Thyroid gland (tissue), 4 donors: ENCODE measurements at regions not wholly inside any gene's neighbourhood (a gene's known extent, or its start where the extent isn't known, plus 50 kb on each side); places are given as distances from the start of the nearest gene placed in this dataset.

Experiments
- DNase-seq, 2 donors: peaks; one replicate each; pipeline ENCODE4 v3.0.0-alpha.2; 2019
- H3K27ac ChIP-seq, 3 donors: fragments of 200-600 bp; sonication (generic); 1 replicate in 2 of 3; 2 replicates in 1 of 3; pipeline ENCODE4 v1.5.1; 2016 to 2019; ENCODE audit warnings: mild to moderate bottlenecking in 1 of 3, moderate library complexity in 1 of 3
- H3K27me3 ChIP-seq: fragments of 200-600 bp; sonication (generic); one replicate; pipeline ENCODE4 v1.5.1; 2019
- H3K36me3 ChIP-seq, 2 donors: fragments of 200-600 bp; sonication (generic); one replicate each; pipeline ENCODE4 v1.5.1; 2016 to 2019
- H3K4me1 ChIP-seq, 2 donors: fragments of 200-600 bp; sonication (generic); one replicate each; pipeline ENCODE4 v1.5.1; 2017 to 2019
- H3K4me3 ChIP-seq, 3 donors: fragments of 200-600 bp; sonication (generic); replicated peaks in 1 of 3; 1 replicate in 2 of 3; 2 replicates in 1 of 3; pipeline ENCODE4 v1.5.1; 2016; ENCODE audit warnings: mild to moderate bottlenecking in 1 of 3
- H3K9me3 ChIP-seq: fragments of 200-600 bp; sonication (generic); one replicate; pipeline ENCODE4 v1.5.1; 2017
- POLR2A ChIP-seq, 2 donors: fragments of 450-650 bp; IDR thresholded peaks; one replicate each; pipeline ENCODE4 v1.6.1; 2017; ENCODE audit warnings: antibody characterized with exemption in 2 of 2, mild to moderate bottlenecking in 2 of 2, moderate library complexity in 1 of 2
- WGBS, 2 donors: methylation state at CpG; one replicate each; pipeline ENCODE4 v1.1.5; 2017; 5-methylcytosine and 5-hydroxymethylcytosine counted together
- intact Hi-C: fragments of 100-400 bp; cut with DNase I; formaldehyde crosslinking; loops from one replicate; pipeline ENCODE4 v1.15.1; 2023
- TF ChIP-seq, protein P1 (sequence below), 6 experiments: fragments of 200-600 bp in 3 of 6; fragments of 450-650 bp in 3 of 6; sonication (generic) in 3 of 6; IDR thresholded peaks; one replicate each; pipeline ENCODE4 v1.5.1; 2016 to 2019; ENCODE audit warnings: antibody characterized with exemption in 6 of 6, mild to moderate bottlenecking in 2 of 6, inconsistent platforms in 1 of 6, moderate library complexity in 1 of 6

- H3K27me3 ChIP-seq, result no peaks in the 10 kb centered on the region
- H3K36me3 ChIP-seq, result no peaks in the 10 kb centered on the region
- H3K27ac ChIP-seq, result no peak overlapping the region
- H3K4me1 ChIP-seq, result no peaks in the 10 kb centered on the region
- no peak overlapping the region for H3K4me3 ChIP-seq
- TF ChIP-seq, protein P1, sequence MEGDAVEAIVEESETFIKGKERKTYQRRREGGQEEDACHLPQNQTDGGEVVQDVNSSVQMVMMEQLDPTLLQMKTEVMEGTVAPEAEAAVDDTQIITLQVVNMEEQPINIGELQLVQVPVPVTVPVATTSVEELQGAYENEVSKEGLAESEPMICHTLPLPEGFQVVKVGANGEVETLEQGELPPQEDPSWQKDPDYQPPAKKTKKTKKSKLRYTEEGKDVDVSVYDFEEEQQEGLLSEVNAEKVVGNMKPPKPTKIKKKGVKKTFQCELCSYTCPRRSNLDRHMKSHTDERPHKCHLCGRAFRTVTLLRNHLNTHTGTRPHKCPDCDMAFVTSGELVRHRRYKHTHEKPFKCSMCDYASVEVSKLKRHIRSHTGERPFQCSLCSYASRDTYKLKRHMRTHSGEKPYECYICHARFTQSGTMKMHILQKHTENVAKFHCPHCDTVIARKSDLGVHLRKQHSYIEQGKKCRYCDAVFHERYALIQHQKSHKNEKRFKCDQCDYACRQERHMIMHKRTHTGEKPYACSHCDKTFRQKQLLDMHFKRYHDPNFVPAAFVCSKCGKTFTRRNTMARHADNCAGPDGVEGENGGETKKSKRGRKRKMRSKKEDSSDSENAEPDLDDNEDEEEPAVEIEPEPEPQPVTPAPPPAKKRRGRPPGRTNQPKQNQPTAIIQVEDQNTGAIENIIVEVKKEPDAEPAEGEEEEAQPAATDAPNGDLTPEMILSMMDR (IDR thresholded peaks at IDR 0.05), result no peak
- H3K9me3 ChIP-seq, result no peaks in the 10 kb centered on the region
- no peak for DNase-seq
- 78 to 87% methylated on average over 3 of the region's 3 CpGs for WGBS, 2 donors
- intact Hi-C loops, result no loop called here
Measured at GRCh38 chr4:137635108-137635507, 102.8 kb upstream of the PCDH18 start.

DNA sequence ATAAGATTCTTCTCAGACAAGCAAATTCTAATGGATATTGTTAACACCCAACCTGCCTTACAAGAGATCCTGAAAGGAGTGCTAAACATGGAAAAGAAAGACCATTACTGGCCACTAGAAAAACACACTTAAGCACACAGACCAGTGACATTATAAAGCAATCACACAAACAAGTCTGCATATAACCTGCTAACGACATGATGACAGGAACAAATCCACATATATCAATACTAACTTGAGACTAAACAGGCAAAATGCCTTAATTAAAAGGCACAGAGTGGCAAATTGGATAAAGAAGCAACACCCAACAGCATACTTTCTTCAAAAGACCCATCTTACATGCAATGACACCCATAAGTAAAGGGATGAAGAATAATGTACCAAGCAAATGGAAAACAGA lies 100.5 kb upstream of the PCDH18 start:
- Histone ChIP-seq H3K36me3 (no peaks in the 10 kb centered on the region), H3K27ac (no peak overlapping the region), H3K27me3 (no peaks in the 10 kb centered on the region), H3K4me3 (no peak overlapping the region), H3K9me3 (no peaks in the 10 kb centered on the region), H3K4me1 (no peaks in the 10 kb centered on the region)
- no peak for DNase-seq
- TF ChIP-seq, protein P1 (IDR thresholded peaks at IDR 0.05), result no peak
- no peak for TF ChIP-seq POLR2A (IDR thresholded peaks at IDR 0.05)
- intact Hi-C loops, result no loop called here
- WGBS, 2 donors, result 79 to 93% methylated on average over 1 of the region's 1 CpG

DNA sequence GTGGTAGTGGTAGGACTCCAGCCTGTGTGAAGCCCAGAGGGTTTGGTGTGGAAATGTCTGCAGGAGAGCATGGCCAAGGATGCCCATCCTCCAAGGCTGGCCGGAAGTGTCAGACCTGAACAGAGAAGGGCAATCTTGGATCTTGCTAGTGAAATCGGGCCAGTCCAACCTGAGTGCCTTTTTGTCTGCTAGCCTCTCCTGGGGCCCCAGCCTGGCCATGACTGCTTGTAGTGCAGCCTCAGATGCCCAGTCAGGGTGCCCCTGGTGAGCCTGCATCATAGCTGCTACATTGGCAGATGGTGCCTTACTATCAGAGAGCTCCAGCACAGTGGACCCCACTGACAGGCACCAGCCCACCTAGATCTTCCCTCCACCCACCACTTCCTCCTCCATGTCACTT lies 99.3 kb upstream of the PCDH18 start:
- no peaks in the 10 kb centered on the region for H3K36me3 ChIP-seq
- H3K27ac ChIP-seq, result no peak overlapping the region
- no peaks in the 10 kb centered on the region for H3K27me3 ChIP-seq
- H3K9me3 ChIP-seq, result no peaks in the 10 kb centered on the region
- TF ChIP-seq POLR2A (IDR thresholded peaks at IDR 0.05), result no peak
- TF ChIP-seq, protein P1 (IDR thresholded peaks at IDR 0.05), result no peak
- no peaks in the 10 kb centered on the region for H3K4me1 ChIP-seq
- intact Hi-C loops, result no loop called here
- no peak overlapping the region for H3K4me3 ChIP-seq
- no peak for DNase-seq
- 100% methylated on average over 2 of the region's 2 CpGs; no CpG with 5 or more reads in 1 of the 2 donors for WGBS, 2 donors

GRCh38 chr4:137630252-137630651 lies 98.0 kb upstream of the PCDH18 start:
- intact Hi-C loops, result no loop called here
- no peak overlapping the region for H3K27ac ChIP-seq
- WGBS, 2 donors, result 96 to 98% methylated on average over 2 of the region's 2 CpGs
- H3K36me3 ChIP-seq, result no peaks in the 10 kb centered on the region
- H3K4me1 ChIP-seq, result no peaks in the 10 kb centered on the region
- H3K9me3 ChIP-seq, result no peaks in the 10 kb centered on the region
- no peak overlapping the region for H3K4me3 ChIP-seq
- no peak for TF ChIP-seq POLR2A (IDR thresholded peaks at IDR 0.05)
- TF ChIP-seq, protein P1 (IDR thresholded peaks at IDR 0.05), result no peak
- no peaks in the 10 kb centered on the region for H3K27me3 ChIP-seq
- DNase-seq, result no peak

- 90 to 94% methylated on average over 2 of the region's 2 CpGs for WGBS, 2 donors
- TF ChIP-seq POLR2A (IDR thresholded peaks at IDR 0.05), result no peak
- TF ChIP-seq, protein P1 (IDR thresholded peaks at IDR 0.05), result no peak
- no peaks in the 10 kb centered on the region for H3K9me3 ChIP-seq
- H3K4me3 ChIP-seq, result no peak overlapping the region
- intact Hi-C loops, result no loop called here
- H3K27me3 ChIP-seq, result no peaks in the 10 kb centered on the region
- H3K36me3 ChIP-seq, result no peaks in the 10 kb centered on the region
- H3K4me1 ChIP-seq, result no peaks in the 10 kb centered on the region
- no peak overlapping the region for H3K27ac ChIP-seq
- no peak for DNase-seq
Measured at GRCh38 chr4:137627739-137628460, 95.6 kb upstream of the PCDH18 start.
